ENCODE measurements at regions not wholly inside any gene's neighbourhood (a gene's known extent, or its start where the extent isn't known, plus 50 kb on each side); places are given as distances from the start of the nearest gene placed in this dataset.

DNA sequence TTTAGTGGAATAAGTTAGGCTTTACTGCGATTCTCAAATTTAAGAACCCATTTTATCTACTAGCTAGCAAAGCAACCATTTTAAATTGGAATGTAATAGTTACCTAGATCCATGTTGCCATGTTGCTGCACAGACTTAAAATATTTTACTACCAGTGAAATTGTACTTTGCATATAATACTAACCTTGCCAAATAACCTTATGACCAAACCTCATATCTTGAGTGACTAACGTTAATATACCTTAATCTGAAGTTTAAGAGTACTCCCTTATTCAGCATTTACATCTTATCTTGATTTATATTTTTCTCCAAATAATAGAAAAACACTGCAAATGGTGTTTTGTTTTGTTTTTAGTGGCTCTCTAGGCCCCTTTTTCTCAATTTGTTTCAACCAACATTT is 50.3 kb upstream of the NAB1 start:
- H3K9ac ChIP-seq (ENCODE audit: insufficient read depth, low read length), result no peak overlapping the region
- no peak overlapping the region for H3K4me2 ChIP-seq (ENCODE audit: extremely low read depth, insufficient read depth, low read length)
- no peaks in the 10 kb centered on the region for H3K9me3 ChIP-seq (ENCODE audit: control insufficient read depth, insufficient read depth, low read depth, low read length)
- H2AFZ ChIP-seq (ENCODE audit: low read length), result no peak overlapping the region
- H3K79me2 ChIP-seq (ENCODE audit: control insufficient read depth, insufficient read depth, low read length), result no peaks in the 10 kb centered on the region
- no peaks in the 10 kb centered on the region for H4K20me1 ChIP-seq (ENCODE audit: control insufficient read depth, extremely low read depth, insufficient read depth, low read length)
- no peak overlapping the region for H3K27ac ChIP-seq (ENCODE audit: insufficient read depth, low read length)
- H3K36me3 ChIP-seq (ENCODE audit: control insufficient read depth, insufficient read depth, low read length), result no peaks in the 10 kb centered on the region
- no peak for TF ChIP-seq EZH2 (IDR thresholded peaks at IDR 0.05; ENCODE audit: low read length, missing control alignments)
- TF ChIP-seq, protein P1, sequence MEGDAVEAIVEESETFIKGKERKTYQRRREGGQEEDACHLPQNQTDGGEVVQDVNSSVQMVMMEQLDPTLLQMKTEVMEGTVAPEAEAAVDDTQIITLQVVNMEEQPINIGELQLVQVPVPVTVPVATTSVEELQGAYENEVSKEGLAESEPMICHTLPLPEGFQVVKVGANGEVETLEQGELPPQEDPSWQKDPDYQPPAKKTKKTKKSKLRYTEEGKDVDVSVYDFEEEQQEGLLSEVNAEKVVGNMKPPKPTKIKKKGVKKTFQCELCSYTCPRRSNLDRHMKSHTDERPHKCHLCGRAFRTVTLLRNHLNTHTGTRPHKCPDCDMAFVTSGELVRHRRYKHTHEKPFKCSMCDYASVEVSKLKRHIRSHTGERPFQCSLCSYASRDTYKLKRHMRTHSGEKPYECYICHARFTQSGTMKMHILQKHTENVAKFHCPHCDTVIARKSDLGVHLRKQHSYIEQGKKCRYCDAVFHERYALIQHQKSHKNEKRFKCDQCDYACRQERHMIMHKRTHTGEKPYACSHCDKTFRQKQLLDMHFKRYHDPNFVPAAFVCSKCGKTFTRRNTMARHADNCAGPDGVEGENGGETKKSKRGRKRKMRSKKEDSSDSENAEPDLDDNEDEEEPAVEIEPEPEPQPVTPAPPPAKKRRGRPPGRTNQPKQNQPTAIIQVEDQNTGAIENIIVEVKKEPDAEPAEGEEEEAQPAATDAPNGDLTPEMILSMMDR (conservative IDR thresholded peaks at IDR 0.05 in 1 of 2, IDR thresholded peaks at IDR 0.05 in 1 of 2; ENCODE audit: low read depth in 1 of 2, low read length in 2 of 2), result no peak
- DNase-seq (ENCODE audit: low read depth in 2 of 2), result no peak
- H3K4me1 ChIP-seq (ENCODE audit: control insufficient read depth, extremely low read depth, insufficient read depth, low read length), result no peaks in the 10 kb centered on the region
- no peaks in the 10 kb centered on the region for H3K27me3 ChIP-seq (ENCODE audit: control insufficient read depth, insufficient read depth, low read length)
- no peak overlapping the region for H3K4me3 ChIP-seq (replicated peaks in 1 of 4; ENCODE audit: control extremely low read depth in 1 of 4, insufficient read depth in 1 of 4, low read depth in 3 of 4, low read length in 4 of 4)

GRCh38 chr2:190599073-190599472 is 49.8 kb upstream of the NAB1 start:
- H3K9me3 ChIP-seq (ENCODE audit: control insufficient read depth, insufficient read depth, low read depth, low read length), result no peaks in the 10 kb centered on the region
- no peaks in the 10 kb centered on the region for H3K4me1 ChIP-seq (ENCODE audit: control insufficient read depth, extremely low read depth, insufficient read depth, low read length)
- no peaks in the 10 kb centered on the region for H3K36me3 ChIP-seq (ENCODE audit: control insufficient read depth, insufficient read depth, low read length)
- no peaks in the 10 kb centered on the region for H4K20me1 ChIP-seq (ENCODE audit: control insufficient read depth, extremely low read depth, insufficient read depth, low read length)
- H3K9ac ChIP-seq (ENCODE audit: insufficient read depth, low read length), result no peak overlapping the region
- H2AFZ ChIP-seq (ENCODE audit: low read length), result no peak overlapping the region
- no peak overlapping the region for H3K27ac ChIP-seq (ENCODE audit: insufficient read depth, low read length)
- H3K27me3 ChIP-seq (ENCODE audit: control insufficient read depth, insufficient read depth, low read length), result no peaks in the 10 kb centered on the region
- no peak overlapping the region for H3K4me3 ChIP-seq (replicated peaks in 1 of 4; ENCODE audit: control extremely low read depth in 1 of 4, insufficient read depth in 1 of 4, low read depth in 3 of 4, low read length in 4 of 4)
- TF ChIP-seq EZH2 (IDR thresholded peaks at IDR 0.05; ENCODE audit: low read length, missing control alignments), result no peak
- TF ChIP-seq, protein P1 (conservative IDR thresholded peaks at IDR 0.05 in 1 of 2, IDR thresholded peaks at IDR 0.05 in 1 of 2; ENCODE audit: low read depth in 1 of 2, low read length in 2 of 2), result no peak
- no peaks in the 10 kb centered on the region for H3K79me2 ChIP-seq (ENCODE audit: control insufficient read depth, insufficient read depth, low read length)
- peak in 1 of 2 donors; percentile 36 for DNase-seq (ENCODE audit: low read depth in 2 of 2)
- no peak overlapping the region for H3K4me2 ChIP-seq (ENCODE audit: extremely low read depth, insufficient read depth, low read length)
